IPS DF 4.7 (cell line): ENCODE measurements at regions not wholly inside any gene's neighbourhood (a gene's known extent, or its start where the extent isn't known, plus 50 kb on each side); places are given as distances from the start of the nearest gene placed in this dataset.

Source experiments
- DNase-seq: peaks from one replicate; pipeline ENCODE4 v3.0.0-alpha.2; 2013; ENCODE audit warnings: low spot score; ENCODE audit errors: extremely low read depth

DNA sequence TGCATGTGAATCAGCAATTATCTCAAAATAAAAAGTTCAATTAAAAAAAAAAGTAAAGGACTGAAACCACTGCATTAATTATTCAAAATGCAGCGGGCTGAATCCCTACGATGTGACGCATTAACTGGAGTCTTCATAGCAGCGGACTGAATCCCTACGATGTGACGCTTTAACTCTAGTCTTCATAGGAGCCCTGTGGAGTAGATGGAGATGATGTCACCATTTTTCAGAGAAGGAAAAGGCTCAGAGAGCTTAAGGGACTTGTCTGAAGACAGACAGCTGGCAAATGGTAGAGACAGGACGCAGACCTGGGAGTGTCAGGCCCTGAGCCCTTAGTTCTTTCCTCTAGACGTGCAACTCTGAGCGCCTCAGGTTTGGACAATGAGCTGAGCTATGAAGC lies 168.0 kb upstream of the MYL2 start:
- no peak for DNase-seq

DNA sequence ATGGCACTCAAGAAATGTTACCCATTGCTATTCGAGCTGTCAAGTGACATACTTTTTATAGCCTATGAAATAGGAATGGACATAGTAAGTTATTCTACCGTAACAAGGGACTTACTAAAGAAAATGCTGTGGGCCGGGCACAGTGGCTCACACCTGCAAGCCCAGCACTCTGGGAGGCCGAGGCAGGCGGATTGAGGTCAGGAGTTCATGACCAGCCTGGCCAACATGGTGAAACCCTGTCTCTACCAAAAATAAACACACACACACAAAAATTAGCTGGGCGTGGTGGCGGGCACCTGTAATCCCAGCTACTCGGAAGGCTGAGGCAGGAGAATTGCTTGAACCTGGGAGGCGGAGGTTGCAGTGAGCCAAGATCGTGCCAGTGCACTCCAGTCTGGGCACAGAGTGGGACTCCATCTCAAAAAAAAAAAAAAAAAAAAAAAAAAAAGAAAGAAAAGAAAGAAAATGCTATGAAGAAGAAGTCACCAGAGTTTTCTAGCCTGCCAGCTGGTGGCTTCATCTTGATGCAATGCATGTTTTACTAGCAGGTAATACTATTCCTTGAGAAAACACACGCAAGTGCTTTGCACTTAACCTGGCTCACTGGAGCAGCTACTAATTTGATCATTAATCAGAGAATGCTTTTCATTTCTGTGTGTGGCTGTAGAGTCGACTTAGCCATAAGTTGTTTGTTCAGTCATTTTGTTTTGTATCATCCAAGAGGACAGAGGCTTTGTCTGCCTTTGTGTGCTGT lies 166.7 kb upstream of the MYL2 start:
- DNase-seq: no peak

DNA sequence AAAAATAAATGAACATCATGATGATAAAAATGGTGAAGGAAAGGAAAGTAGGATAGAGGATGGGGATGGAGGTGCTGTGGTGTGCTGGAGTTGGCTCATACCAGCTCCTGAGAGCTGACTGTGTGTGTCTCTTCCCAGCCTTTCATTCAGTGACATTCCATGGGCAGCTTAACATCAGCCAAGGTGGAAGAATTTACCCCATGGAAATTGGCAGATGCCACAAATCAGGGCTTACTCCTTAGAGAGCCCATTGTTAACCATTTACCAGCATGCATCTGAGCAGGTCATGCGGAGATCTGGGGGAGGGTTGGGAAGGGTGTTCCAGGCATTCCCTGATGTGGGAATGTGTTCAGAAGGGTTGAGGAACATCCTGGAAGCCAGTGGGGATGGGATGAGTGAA lies 164.7 kb upstream of the MYL2 start:
- no peak for DNase-seq

DNA sequence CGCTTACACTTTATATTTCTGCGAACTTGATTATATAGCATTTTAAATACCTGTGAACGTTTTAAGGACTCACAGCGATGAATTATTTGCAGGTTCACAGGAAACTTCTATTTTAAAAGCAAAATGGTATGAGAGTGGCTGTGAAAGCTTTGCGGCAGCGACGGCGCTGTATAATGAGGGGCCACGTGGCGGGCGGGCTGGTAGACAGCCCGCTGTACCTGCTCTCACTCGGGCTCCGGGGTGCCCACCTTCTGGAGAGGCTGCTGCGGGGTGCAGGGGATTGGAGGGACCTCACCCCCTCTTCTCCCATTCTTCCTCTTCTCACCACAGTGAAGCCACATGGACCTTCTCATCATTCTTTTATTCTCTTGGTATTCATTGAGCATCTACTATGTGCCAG lies 164.2 kb upstream of the MYL2 start:
- no peak for DNase-seq

DNA sequence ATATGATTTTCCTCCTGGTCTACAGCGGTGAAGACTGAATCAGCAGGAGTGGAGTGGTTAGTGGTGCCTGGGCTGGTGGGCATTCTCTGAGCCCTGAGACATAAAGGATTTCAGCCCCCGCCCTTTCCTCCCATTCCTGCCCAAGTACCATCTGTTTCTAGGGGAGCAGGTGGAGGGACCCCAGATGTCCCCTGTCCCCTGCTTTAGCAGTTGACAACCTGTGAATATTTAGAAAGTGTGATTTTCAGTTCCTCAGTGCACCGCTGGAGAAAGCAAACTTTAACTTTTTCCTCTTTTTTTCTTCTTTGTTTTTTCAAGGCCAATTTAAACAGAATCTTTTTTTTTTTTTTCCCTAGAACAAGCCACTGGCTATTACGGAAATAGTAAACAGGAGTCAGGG lies 163.8 kb upstream of the MYL2 start:
- DNase-seq: no peak

DNA sequence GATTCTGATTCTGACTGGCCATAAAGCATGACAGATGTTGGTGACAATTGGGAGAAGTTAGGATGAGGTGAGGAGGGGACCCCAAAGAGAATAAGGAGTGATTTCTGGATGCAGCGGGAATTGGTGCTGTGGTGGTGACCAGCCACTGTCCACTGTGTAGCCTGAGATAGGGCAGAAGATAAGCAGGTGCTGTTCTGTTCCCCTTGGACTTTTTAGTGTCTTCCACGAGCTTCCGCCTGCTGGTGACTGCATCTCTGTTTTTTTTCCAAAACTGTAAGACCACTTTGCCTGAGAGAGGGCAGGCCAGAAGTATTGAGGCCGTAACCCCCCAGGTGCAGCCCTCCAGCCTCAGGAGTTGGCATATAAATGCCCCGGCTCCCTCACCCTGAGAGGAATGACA lies 161.2 kb upstream of the MYL2 start:
- no peak for DNase-seq

- DNase-seq: no peak
Measured at GRCh38 chr12:111078731-111079130, 158.4 kb upstream of the MYL2 start.

DNA sequence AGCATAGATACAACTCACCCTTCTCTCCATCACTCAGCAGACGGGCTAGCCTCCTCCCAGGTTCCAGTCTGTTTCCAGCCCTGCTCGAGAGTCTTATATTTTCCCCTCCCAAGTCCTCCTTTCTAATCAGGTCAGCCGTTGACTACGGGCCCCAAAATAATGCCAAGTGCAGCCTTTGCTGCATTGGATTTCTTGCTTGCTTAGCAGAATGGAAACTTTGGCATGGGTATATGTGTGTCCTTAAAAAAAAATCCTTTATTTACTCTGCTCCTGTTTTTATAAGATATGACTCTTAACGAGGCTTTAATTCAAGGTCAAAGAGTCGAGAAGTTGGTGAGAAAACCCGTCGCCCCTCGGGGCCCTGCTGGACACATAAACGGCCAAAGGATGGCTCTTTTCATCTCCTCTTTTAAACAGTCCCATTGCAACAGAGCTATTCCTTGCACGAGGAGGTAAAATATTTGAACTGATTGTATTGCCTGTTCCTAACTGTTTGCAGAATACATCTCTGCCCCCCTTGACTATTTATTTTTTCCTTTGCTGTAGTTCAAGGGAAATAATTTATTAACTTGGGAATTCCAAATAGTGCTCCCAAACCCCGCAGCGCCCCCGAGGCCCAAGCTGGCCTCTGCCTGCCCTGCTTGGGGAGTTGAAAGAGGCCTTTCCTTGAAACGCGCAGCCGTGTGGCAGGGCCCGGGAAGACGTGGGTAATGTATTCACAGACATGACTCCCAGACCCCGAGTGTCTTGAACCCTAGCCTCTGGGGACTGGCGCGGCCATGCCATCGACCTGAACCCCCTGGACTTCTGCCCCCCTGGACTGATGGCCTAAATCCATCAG lies 156.5 kb upstream of the MYL2 start:
- DNase-seq: no peak

GRCh38 chr12:111076199-111076598 lies 155.8 kb upstream of the MYL2 start:
- DNase-seq: no peak

DNA sequence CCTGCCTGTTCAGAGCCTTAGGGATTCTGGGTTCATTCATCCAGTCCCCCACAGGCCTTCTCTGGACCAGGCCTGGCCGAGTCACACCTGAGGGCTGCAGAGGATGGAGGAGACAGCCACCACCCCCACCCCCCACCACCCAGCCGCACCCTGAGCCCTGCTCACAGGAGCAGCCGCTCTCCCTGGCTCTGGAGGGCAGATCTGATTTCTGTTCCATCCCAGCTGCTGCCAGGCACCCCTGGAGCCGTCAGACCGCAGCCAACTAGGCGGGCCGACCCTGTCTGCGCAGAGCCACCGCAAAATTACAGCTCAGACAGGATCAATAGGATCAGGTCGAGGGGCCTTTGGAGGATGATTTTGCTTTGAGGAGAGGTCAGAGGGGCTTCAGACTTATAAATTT lies 154.6 kb upstream of the MYL2 start:
- DNase-seq: no peak

DNA sequence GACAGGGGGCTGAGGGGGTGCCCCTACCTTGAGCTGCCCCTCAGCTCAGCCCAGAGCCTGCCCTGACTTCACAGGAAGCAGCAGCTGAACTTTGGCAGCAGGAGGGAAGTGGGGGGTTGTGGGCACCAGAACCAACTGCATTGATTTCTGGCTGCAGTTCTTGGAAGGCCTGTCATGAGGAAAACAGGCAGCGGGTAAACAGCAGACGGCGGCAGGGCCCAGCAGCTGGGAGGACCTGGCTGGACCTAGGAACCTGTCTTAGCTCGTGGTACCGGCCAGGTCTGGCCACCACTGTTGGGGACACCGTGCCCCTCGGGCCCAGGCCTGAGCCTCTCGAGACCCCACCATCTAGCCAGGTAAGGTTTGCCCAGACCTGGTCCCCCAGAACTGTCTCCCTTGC lies 154.2 kb upstream of the MYL2 start:
- DNase-seq: no peak

DNA sequence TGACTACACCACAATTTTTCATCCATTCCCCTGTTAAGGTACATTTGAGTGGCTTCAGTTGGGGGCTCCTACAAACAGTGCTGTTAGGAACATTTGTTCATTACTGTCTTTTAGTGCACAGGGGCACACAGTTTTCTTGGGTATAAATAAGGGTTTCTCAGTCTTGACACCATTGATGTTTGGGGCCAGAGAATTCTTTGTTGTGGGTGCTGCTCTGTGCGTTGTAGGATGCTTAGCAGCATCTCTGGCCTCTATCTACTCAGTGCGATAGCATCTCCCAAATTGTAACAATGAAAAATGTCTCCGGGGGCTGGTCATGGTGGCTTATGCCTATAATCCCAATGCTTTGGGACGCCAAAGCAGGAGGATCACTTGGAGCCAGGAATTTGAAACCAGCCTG lies 153.0 kb upstream of the MYL2 start:
- DNase-seq: no peak

DNA sequence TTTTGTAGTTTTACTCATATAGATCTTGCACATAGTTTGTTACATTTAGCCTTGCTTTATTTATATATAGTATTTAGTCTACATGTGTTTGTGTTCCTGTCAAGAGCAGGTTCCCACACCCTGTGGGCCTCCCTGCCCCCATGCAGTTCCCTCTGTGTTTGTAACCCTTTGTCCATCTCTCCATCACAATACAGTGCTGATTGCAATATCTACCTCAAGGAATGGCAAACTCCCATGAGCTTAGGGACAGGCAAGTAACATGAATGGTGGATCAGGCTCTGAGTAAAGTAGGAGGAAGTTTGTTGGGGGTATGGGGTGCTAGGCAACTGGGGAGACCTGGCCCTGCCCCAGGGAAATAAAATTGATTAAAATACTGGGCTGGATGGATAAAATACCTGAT lies 151.9 kb upstream of the MYL2 start:
- no peak for DNase-seq

DNA sequence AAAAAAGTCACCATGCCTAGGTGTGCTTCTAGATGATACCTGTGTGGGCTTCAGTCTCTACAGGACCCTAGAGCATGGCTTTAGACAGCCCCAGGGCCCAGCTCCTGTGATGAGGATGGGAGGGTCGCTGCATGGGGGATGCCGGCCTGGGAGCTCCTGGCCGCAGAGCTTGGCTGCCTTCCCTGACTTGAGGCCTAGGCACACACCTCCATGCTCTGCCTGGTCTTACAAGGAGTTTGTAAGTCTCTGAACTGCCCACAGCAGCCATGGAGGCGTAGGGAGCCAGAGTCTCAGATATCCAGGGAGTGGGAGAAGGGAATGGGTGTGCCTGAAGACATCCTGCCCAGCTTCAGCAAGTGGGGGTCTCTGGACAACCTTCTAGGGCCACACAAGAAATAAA lies 149.5 kb upstream of the MYL2 start:
- DNase-seq: no peak

- DNase-seq: no peak
Measured at GRCh38 chr12:111068290-111068689, 147.9 kb upstream of the MYL2 start.

- no peak for DNase-seq
Measured at GRCh38 chr12:111067498-111067897, 147.1 kb upstream of the MYL2 start.

- peak; percentile 44 for DNase-seq
Measured at GRCh38 chr12:111066744-111067437, 146.5 kb upstream of the MYL2 start.

DNA sequence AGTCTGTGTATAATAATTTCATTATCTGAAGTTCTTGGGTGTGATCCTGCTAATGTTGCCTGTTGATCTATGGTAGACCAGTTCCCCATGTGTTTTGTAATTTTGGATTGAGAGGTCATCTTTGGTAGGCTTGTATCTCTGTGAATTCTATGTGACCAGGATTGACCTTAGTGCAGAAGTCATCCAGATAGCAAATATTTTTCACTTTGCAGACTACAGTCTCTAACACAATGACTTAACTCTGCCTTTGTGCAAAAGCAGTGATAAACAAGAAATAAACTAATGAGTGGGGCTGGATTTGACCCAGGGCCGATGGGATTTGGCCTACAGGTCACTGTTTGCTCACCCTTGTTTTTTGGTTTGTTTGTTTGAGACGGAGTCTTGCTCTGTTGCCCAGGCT lies 144.6 kb upstream of the MYL2 start:
- DNase-seq: no peak

DNA sequence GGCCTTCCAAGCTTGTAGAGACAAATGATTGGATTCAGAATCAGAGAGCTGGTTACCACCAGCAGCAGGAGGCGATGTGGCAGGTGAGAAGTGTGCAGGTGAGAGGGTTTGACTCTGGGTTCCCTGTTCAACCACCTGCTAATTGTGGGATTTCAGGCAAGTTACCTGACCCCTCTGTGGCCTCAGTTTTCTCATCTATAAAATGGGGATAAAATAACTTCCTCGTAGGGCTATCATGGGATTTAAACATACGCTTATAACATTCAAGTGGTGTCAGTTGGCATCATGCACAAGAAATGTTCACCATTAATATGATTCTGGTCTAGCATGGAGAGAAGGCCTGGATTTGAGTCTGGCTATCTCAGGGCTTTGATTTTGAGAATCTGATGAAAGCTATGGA lies 143.8 kb upstream of the MYL2 start:
- DNase-seq: no peak

DNA sequence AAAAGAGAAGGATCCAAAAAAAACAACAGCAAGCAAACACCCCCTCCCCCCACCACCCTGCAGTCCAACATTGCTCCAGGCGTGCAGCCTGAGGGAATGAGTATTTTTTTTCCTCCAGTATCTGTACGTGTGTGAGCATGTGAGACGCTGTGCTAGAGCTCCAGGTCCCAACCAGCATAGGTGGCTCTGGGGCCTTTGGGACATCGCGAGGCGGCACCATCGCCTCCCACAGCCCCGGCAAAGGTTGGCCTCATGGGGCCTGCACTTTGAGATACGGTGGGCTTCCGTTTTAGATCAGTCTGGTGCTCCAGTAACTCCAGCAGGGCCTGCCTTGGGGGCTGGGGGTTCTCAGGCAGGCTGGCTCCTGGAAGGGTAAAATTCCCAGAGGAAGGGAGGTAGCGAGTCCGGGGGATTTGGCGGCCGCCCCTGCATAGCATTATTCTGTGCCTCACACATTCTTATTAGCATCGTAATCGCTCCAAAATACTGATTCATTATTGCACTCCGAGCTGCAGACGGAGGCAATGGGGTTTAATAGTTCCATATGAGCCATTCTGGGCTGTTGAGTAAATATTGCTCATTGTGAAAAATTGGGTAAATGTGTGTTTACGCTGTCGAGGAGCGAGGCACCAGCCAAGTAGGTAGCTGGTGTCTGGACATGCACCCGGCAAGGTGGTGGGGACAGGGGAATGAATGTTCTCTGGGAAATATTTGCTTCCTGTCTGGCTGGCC lies 143.1 kb upstream of the MYL2 start:
- no peak for DNase-seq

GRCh38 chr12:111057701-111058425 lies 137.5 kb upstream of the MYL2 start:
- DNase-seq: no peak
